Fibroblast of lung (primary cell): ENCODE measurements at regions not wholly inside any gene's neighbourhood (a gene's known extent, or its start where the extent isn't known, plus 50 kb on each side); places are given as distances from the start of the nearest gene placed in this dataset.

Source experiments
- DNase-seq, 2 donors: peaks; one replicate each; pipeline versions ENCODE4 v3.0.0 to v3.0.0-alpha.2; 2010; ENCODE audit warnings: low read depth in 2 of 2
- H2AFZ ChIP-seq: 2 replicates; pipeline ENCODE4 v1.5.1; 2012; ENCODE audit warnings: low read length, control low read depth, inconsistent platforms
- H3K27ac ChIP-seq: 2 replicates; pipeline ENCODE4 v1.5.1; 2011; ENCODE audit warnings: low read length, control low read depth; ENCODE audit not compliant: insufficient read depth
- H3K27me3 ChIP-seq: 2 replicates; pipeline ENCODE4 v1.5.1; 2011; ENCODE audit warnings: mild to moderate bottlenecking, low read length; ENCODE audit not compliant: control insufficient read depth, insufficient read depth
- H3K36me3 ChIP-seq: 2 replicates; pipeline ENCODE4 v1.5.1; 2011; ENCODE audit warnings: low read length; ENCODE audit not compliant: control insufficient read depth, insufficient read depth
- H3K4me1 ChIP-seq: 2 replicates; pipeline ENCODE4 v1.5.1; 2011; ENCODE audit warnings: low read length; ENCODE audit not compliant: control insufficient read depth, insufficient read depth; ENCODE audit errors: extremely low read depth
- H3K4me2 ChIP-seq: 2 replicates; pipeline ENCODE4 v1.5.1; 2011; ENCODE audit warnings: low read length, control low read depth; ENCODE audit not compliant: insufficient read depth; ENCODE audit errors: extremely low read depth
- H3K4me3 ChIP-seq, 4 experiments: fragments of 200-600 bp in 1 of 4; sonication (generic) in 1 of 4; replicated peaks in 1 of 4; 2 replicates each; pipeline ENCODE4 v1.5.1; 2011 to 2016; ENCODE audit warnings: low read length in 4 of 4, low read depth in 3 of 4, mild to moderate bottlenecking in 3 of 4, control low read depth in 2 of 4, inconsistent platforms in 1 of 4, mixed read lengths in 1 of 4; ENCODE audit not compliant: insufficient read depth in 1 of 4; ENCODE audit errors: control extremely low read depth in 1 of 4
- H3K79me2 ChIP-seq: 2 replicates; pipeline ENCODE4 v1.5.1; 2012; ENCODE audit warnings: mild to moderate bottlenecking, low read length, inconsistent platforms; ENCODE audit not compliant: control insufficient read depth, insufficient read depth
- H3K9ac ChIP-seq: 2 replicates; pipeline ENCODE4 v1.5.1; 2011; ENCODE audit warnings: mild to moderate bottlenecking, low read length, control low read depth; ENCODE audit not compliant: insufficient read depth
- H3K9me3 ChIP-seq: 2 replicates; pipeline ENCODE4 v1.5.1; 2012; ENCODE audit warnings: low read depth, low read length; ENCODE audit not compliant: control insufficient read depth, insufficient read depth
- H4K20me1 ChIP-seq: 2 replicates; pipeline ENCODE4 v1.5.1; 2011; ENCODE audit warnings: low read length; ENCODE audit not compliant: control insufficient read depth, insufficient read depth; ENCODE audit errors: extremely low read depth
- CTCF ChIP-seq, 2 donors: IDR thresholded peaks in 1 of 2; conservative IDR thresholded peaks in 1 of 2; 1 replicate in 1 of 2; 2 replicates in 1 of 2; pipeline ENCODE4 v1.5.1; 2011 to 2012; ENCODE audit warnings: low read length in 2 of 2, control low read depth in 1 of 2, inconsistent platforms in 1 of 2, low read depth in 1 of 2, mild to moderate bottlenecking in 1 of 2
- EZH2 ChIP-seq: IDR thresholded peaks from 2 replicates; pipeline ENCODE4 v1.5.1; 2012; ENCODE audit warnings: low read length, control low read depth, mild to moderate bottlenecking; ENCODE audit errors: missing control alignments

GRCh38 chr7:91731976-91732375 lies 148.5 kb downstream of the MTERF1 start:
- Histone ChIP-seq H3K4me2 (no peak overlapping the region), H4K20me1 (no peaks in the 10 kb centered on the region), H3K4me1 (no peaks in the 10 kb centered on the region), H3K4me3 (no peak overlapping the region), H3K79me2 (no peaks in the 10 kb centered on the region), H2AFZ (no peak overlapping the region), H3K36me3 (no peaks in the 10 kb centered on the region), H3K27ac (no peak overlapping the region), H3K9ac (no peak overlapping the region), H3K27me3 (no peaks in the 10 kb centered on the region), H3K9me3 (no peaks in the 10 kb centered on the region)
- TF ChIP-seq CTCF (conservative IDR thresholded peaks at IDR 0.05 in 1 of 2, IDR thresholded peaks at IDR 0.05 in 1 of 2; ENCODE audit: low read depth in 1 of 2, low read length in 2 of 2), result no peak
- no peak for TF ChIP-seq EZH2
- DNase-seq, result no peak

GRCh38 chr7:91749418-91749817 lies 131.1 kb downstream of the MTERF1 start:
- H3K9me3 ChIP-seq, result no peaks in the 10 kb centered on the region
- no peak overlapping the region for H2AFZ ChIP-seq
- no peak for TF ChIP-seq EZH2
- H3K36me3 ChIP-seq, result no peaks in the 10 kb centered on the region
- no peaks in the 10 kb centered on the region for H3K79me2 ChIP-seq
- no peak overlapping the region for H3K4me2 ChIP-seq
- H3K27ac ChIP-seq, result no peak overlapping the region
- no peaks in the 10 kb centered on the region for H3K4me1 ChIP-seq
- no peaks in the 10 kb centered on the region for H3K27me3 ChIP-seq
- H4K20me1 ChIP-seq, result no peaks in the 10 kb centered on the region
- no peak overlapping the region for H3K4me3 ChIP-seq
- DNase-seq, result no peak
- no peak overlapping the region for H3K9ac ChIP-seq

- H4K20me1 ChIP-seq, result no peaks in the 10 kb centered on the region
- no peaks in the 10 kb centered on the region for H3K79me2 ChIP-seq
- no peak overlapping the region for H2AFZ ChIP-seq
- H3K4me2 ChIP-seq, result no peak overlapping the region
- H3K4me1 ChIP-seq, result no peaks in the 10 kb centered on the region
- H3K9ac ChIP-seq, result no peak overlapping the region
- H3K4me3 ChIP-seq, result no peak overlapping the region
- TF ChIP-seq CTCF (conservative IDR thresholded peaks at IDR 0.05 in 1 of 2, IDR thresholded peaks at IDR 0.05 in 1 of 2; ENCODE audit: low read depth in 1 of 2, low read length in 2 of 2), result no peak
- no peak for TF ChIP-seq EZH2
- DNase-seq, result no peak
- no peak overlapping the region for H3K27ac ChIP-seq
- no peaks in the 10 kb centered on the region for H3K27me3 ChIP-seq
- no peaks in the 10 kb centered on the region for H3K9me3 ChIP-seq
- no peaks in the 10 kb centered on the region for H3K36me3 ChIP-seq
These were observed 130.4 kb downstream of the MTERF1 start for GRCh38 chr7:91750091-91750490.
